Esophagus squamous epithelium (tissue), 4 donors: ENCODE measurements at regions not wholly inside any gene's neighbourhood (a gene's known extent, or its start where the extent isn't known, plus 50 kb on each side); places are given as distances from the start of the nearest gene placed in this dataset.

ENCODE experiments used
- POLR2A ChIP-seq, 4 donors: fragments of 450-650 bp; IDR thresholded peaks; one replicate each; pipeline ENCODE4 v1.6.1; 2017; ENCODE audit warnings: antibody characterized with exemption in 4 of 4, mild to moderate bottlenecking in 4 of 4, moderate library complexity in 3 of 4
- TF ChIP-seq, protein P1 (sequence below), 6 experiments: fragments of 450-650 bp in 4 of 6; fragments of 200-600 bp in 2 of 6; sonication (generic) in 2 of 6; IDR thresholded peaks; one replicate each; pipeline ENCODE4 v1.5.1; 2016 to 2019; ENCODE audit warnings: antibody characterized with exemption in 6 of 6, mild to moderate bottlenecking in 4 of 6, moderate library complexity in 4 of 6

DNA sequence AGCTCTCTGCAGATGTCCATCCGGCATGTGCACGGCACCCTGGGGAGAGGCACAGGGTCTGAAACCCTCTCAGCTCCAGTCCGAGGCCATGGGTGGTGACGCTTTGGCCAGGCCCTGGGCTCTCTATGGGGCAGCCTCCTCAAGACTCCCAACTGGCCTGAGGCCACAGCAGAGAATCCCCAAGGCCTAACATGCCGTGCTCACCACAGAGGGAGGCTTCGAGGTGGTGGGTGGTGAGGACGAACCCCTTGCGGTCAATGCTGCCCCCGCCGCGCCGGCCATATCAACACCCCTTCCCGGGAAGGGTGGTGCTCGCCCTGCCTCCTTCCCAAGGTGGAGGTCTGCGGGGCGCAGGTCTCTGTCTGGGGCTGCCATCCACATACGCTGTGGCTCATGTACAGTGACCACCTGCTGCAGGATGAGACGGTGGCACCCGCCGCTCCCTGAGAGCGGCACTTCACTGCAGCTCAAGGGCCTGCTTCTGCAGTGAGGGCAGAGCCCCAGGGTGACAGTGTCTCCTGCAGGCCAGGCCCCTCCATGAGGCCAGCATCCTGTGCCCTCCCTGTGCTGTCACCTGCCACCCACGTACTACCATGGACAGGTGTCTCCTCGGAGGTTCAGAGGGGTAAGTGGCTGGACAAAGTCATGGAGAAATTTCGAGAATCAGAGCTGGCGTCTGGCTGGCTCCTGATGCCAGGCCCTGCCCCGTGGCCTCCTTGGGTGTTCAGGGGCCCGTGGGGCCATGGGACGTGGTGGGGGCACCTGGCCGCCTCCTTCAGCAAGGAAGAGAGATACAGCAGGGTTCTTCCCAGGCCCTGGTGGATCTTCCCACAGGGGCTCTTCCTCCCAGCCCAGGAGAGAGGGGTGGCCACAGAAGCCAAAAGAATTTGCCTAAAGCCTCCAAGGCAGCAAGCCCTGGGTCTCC, 54.6 kb upstream of the ACSF3 start:
- TF ChIP-seq, protein P1, sequence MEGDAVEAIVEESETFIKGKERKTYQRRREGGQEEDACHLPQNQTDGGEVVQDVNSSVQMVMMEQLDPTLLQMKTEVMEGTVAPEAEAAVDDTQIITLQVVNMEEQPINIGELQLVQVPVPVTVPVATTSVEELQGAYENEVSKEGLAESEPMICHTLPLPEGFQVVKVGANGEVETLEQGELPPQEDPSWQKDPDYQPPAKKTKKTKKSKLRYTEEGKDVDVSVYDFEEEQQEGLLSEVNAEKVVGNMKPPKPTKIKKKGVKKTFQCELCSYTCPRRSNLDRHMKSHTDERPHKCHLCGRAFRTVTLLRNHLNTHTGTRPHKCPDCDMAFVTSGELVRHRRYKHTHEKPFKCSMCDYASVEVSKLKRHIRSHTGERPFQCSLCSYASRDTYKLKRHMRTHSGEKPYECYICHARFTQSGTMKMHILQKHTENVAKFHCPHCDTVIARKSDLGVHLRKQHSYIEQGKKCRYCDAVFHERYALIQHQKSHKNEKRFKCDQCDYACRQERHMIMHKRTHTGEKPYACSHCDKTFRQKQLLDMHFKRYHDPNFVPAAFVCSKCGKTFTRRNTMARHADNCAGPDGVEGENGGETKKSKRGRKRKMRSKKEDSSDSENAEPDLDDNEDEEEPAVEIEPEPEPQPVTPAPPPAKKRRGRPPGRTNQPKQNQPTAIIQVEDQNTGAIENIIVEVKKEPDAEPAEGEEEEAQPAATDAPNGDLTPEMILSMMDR (IDR thresholded peaks at IDR 0.05) = no peak
- no peak for TF ChIP-seq POLR2A (IDR thresholded peaks at IDR 0.05)
